Glomerular visceral epithelial cell (primary cell): ENCODE measurements at regions not wholly inside any gene's neighbourhood (a gene's known extent, or its start where the extent isn't known, plus 50 kb on each side); places are given as distances from the start of the nearest gene placed in this dataset.
"Not testable (repeated sequence)": the region's sequence is repeated elsewhere in the genome, so short reads cannot be mapped to it uniquely, and the experiment has no call there.

ENCODE experiments used
- DNase-seq: peaks from one replicate; pipeline ENCODE4 v3.0.0-alpha.2; 2016; ENCODE audit errors: extremely low spot score

DNA sequence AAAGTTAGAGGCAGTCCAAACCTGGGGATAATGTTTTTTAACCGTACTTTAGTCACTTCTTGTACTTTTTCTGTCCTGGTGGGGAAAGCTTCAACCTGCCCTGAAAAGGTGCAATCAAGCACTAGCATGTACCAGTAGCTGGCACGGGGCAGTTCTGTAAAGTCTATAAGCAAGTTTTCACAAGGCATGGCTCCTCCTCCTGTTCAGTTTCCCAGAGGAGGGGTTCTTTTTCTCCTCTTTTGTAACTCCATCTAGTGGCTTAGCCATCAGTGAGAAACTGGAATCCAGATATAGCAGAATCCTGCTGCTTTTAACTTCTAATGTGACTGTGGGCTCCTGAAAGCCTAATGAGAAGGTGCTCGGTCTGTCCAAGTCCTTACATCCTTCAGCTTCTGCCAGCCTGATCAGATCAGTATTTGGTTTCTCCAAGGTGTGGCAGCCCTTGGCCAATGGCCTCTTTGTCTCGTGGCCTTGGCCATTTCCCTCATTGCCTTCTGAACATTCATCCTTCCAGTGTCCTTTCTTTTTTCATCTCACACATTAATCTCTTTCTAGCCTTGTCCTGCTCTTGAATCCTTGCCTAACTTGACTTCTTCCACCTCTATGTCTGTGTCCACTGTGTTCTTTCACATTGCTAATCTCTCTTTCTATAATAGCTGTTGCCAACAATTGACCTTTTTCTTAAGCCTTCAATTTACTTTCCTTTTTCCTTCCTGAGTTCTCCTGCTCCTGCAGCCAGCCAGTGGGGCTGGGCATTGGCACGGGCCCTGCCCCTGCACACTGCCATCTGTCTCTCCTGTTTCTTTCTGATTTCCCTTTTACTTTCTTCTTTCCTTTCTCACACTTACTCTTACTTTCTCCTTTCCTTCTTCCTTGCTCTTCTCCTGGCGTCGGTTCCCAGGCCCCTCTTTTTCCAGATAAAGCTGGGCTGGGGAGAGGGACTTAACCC, 222.0 kb upstream of the SYNCRIP start:
- DNase-seq = no peak

DNA sequence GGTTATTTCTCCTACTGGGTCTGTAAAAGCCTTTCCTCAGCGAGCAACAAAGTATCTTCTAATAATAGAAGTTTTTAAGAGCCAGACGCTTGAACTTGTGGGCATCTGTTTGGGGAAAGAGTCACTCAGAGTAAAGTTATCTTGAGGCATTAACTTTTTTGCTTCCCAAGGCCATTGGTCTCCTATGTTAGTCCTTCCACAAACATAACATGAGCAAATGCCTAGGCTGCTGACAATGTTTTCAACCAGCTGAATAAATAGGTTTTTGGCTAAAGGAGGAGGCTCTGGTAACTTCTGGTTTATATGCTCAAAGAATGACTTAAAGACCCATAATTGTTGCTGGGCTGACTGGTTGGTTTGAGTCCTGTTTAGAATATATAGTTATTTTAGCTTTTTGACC, 213.5 kb upstream of the SYNCRIP start:
- DNase-seq = no peak

DNA sequence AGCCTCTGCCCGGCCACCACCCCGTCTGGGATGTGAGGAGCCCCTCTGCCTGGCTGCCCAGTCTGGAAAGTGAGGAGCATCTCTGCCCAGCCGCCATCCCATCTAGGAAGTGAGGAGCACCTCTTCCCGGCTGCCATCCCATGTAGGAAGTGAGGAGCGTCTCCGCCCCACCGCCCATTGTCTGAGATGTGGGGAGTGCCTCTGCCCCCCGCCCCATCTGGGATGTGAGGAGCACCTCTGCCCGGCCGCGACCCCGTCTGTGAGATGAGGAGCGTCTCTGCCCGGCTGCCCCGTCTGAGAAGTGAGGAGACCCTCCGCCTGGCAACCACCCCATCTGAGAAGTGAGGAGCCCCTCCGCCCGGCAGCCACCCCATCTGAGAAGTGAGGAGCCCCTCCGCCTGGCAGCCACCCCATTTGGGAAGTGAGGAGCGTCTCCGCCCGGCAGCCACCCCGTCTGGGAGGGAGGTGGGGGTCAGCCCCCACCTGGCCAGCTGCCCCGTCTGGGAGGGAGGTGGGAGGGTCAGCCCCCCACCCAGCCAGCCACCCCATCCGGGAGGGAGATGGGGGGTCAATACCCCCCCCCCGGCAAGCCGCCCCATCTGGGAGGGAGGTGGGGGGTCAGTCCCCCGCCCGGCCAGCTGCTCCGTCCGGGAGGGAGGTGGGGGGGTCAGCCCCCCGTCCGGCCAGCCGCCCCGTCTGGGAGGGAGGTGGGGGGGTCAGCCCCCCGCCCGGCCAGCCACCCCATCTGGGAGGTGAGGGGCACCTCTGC, 195.8 kb upstream of the SYNCRIP start:
- DNase-seq = not testable (repeated sequence)

DNA sequence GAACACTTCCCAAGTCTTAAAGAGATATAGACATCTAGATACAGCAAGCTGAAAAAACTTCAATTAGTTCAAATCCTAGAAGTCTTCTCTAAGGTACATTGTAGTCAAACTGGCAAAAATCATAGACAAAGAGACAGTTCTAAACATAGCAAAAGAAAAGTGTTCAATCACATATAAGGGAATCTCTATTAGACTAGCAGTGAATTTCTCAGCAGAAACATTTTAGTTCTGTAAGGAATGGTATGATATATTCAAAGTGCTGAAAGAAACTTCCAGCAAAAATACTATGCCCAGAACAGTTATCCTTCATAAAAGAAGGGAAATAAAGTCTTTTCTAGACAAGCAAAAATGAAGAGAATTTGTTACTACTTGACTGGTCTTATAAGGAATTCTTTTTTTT, 186.3 kb upstream of the SYNCRIP start:
- no peak for DNase-seq

DNA sequence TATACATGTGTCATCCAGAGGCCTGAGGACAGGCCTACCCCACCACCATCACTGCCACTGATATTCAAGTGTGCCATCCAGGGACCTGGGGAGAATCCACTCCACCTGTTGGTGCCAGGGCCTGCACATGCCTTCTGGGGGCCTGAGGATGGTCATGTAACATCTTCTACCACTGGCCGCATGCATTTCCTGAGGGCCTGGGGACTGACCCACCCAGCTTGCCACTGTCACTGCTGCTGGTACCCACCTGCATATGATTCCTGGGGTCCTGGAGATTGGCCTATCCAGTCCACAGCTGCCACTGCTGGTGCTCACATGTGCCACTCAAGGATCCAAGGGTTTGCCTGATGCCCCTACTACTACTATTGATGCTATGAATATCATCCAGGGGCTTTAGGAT, 184.3 kb upstream of the SYNCRIP start:
- no peak for DNase-seq

DNA sequence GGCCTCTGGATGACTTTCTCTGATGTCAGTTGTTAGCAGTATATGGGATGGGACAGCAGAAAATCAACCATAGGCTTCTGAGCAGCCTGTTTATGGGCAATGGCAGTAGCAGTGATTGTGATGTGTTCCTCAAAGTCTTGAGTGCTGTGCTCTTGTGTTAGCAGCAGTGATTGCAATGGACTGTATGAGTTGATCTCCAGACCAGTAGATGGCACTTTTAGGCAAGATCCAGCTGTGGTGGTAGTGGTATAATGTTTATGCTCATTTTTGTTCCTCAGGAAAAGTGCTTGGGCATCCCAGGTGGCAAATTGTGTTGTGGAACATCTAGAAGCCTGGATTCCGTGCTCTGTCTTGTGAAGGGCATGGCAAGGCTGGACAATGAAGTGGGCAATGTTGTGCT, 181.6 kb upstream of the SYNCRIP start:
- no peak for DNase-seq

DNA sequence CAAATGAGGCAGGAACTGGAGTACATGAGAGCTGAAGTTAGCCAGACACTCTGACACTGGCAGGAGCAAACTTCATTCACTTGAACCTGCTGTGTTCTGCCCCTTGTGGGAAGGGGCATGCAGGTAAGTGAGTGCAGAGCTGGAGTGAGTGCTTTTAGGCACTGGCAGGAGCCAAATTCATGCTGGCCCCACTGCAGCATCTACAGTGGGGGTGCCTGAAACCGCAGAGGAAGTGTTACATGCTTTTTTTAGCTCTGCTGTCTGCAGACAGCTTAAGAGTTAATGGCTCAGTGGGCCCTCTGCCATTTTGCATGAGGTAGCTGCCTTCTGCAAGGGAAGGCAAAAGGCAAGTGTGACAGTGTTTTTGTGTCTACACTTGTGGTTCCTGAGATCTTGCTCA, 167.9 kb upstream of the SYNCRIP start:
- no peak for DNase-seq

DNA sequence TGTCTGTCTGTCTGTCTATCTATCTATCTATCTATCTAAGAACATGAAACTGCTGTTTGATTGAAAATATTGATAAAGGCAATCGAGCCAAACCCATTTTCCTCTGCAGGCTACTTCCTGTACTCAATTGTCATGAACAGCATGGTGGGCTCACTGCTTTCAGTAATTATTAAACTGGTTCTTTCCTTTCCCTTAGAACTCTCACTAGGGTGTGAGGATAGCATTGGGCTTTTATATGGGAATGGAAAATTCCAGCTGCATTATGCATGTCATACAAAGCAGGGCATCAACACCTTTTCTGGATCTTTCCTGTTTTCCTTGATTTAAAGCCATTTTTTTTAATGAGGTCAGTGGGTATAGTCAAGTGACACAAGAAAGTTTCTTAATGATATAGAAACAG, 161.0 kb upstream of the SYNCRIP start:
- DNase-seq = no peak

DNA sequence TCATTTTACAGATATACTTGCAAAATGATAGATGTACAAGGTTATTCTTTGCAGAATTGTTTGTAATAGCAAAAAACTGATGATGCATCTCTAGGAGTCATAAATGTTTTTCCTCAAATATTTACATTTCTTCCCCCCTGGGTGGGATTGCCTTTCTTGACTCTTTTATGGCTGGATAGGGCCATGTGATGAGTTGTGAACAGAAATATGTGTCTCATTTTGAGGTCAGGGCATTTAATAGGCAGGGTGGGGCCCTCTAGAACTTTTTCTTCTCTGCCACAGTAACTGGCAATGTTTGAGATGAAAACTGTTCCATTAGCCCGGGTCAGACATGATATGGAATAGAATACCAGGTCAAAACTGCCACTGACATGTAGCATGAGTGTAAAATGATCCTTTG, 159.5 kb upstream of the SYNCRIP start:
- DNase-seq = no peak

DNA sequence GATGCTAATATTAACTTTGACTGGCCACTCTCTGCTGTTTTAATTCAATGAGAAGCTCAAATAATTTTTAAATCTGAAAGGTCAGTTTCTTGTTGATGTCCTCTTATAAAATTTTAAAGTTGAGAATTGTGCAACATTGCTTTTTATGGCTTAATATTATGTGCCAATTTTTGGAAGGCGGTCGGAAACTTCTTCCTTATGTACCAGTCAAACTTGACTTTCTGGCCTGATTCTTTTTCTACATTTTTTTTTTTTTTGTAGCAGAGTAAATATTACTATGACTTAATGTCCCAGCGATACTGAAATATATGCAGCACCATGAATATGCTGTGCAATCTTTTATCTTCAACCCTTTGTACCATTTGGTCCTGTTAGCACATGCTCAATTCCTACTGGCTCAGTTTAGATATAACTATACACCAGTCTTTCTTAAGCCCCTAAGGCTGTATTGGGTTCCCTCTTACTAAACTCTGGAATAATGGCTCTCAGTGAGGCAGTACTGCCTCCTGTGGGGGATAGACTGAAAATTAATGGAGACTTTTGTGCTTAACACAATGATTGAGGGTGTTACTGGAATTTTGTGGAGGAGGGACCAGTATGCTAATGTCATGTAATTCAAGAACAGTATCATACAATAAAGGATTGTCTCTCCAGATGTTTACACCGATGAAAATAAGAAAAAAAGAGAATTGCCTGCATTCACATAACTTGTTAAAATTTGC, 156.4 kb upstream of the SYNCRIP start:
- DNase-seq = no peak

DNA sequence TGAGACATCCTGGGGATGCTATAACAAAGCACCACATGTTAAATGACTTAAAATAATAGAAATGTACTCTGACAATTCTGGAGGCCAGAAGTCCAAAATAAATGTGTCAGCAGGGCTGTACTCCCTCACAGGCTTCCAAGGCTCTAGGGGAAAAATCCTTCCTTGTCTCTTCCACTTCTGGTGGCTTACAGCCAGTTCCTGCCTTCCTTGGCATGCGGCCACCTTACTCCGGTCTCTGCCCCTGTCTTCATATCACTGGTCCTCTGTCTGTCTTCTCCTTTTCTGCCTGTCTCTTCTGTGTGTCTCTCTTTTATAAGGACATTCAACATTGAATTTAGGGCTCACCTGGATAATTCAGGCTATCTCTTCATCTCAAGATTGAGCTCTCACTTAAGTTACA, 155.3 kb upstream of the SYNCRIP start:
- no peak for DNase-seq

DNA sequence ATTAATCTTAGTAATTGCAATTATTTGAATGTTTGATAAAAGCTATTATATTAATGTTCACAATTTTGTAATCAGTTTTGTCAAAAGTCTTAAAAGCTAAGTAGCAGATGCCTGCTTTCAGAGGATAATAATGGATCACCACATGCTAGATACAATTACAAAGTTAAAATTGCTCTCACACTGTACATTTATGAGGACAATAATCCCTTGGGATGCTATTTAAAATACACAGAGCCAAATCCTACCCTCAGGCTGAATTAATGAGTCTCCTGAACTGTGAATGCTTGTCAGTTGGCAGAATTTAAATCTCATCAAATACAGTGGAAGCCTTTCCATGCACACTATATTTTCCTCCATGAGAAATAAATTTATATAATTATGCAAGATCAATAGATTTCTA, 153.3 kb upstream of the SYNCRIP start:
- no peak for DNase-seq

DNA sequence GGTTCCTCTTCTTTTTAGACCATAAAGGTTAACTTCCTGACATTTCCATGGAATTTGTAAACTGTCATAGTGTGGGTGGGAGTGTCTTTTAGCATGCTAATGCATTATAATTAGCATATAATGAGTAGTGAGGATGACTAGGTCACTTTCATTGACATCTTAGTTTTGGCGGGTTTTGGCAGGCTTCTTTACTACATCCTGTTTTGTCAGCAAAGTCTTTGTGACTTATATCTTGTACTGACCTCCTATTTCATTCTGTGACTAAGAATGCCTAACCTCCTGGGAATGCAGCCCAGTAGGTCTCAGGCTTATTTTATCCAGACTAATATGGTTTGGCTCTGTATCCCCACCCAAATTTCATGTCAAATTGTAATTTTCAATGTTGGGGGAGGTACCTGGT, 149.6 kb upstream of the SYNCRIP start:
- DNase-seq = no peak

DNA sequence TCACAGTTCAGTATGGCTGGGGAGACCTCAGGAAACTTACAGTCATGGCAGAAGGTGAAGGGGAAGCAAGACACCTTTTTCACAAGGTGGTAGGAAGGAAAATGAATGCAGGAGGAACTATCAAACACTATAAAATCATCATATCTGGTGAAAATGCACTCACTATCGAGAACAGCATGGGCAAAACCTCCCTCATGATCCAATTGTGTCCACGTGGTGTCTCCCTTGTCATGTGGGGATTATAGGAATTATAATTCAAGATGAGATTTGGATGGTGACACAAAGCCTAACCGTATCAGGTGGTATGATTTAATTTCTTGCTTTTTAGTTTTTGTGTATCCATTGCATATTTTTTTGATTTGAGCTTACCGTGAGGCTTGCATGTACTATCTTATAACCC, 133.2 kb upstream of the SYNCRIP start:
- DNase-seq = no peak

DNA sequence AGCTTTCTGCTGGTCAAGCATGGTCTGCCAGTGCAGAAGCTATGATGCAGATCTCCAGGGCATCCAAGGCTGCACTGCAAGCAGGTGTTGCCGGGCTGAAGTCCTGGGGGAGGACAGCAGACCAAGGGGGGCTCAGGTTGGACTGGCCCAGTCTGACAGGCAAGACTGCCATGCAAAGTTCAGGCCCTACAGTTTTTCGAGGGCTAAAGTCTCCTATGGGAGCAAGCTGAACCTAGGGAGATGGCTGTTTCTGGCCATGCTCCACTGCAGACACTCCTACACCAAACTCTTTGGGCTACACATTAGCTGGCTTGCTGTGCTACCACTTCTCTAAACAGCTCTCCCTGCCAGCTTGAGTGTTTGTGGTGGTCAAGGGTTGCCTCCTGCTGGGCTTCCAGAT, 130.0 kb upstream of the SYNCRIP start:
- no peak for DNase-seq

DNA sequence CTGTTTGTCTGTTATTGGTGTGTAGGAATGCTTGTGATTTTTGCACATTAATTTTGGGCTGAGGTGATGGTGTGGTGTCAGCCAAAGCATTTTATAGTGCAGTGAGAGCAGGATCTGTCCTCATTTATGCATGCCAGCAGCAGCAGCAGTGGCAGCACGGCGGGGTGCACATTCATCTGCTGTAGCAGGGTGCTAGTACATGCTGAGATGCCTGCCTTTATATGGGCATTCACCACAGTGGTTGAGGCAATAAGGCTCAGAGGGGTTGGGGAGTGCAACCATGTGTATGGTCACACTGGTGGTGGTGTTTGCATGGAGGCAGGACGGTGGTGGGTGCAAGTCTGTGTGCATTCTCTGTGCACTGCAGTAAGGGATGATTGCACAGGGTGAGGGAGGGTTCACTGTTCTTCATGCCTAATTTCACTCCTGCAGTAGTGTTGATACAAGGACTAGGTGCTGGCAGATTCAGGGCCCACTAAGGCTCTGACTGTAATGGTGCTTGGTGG, 129.3 kb upstream of the SYNCRIP start:
- no peak for DNase-seq

DNA sequence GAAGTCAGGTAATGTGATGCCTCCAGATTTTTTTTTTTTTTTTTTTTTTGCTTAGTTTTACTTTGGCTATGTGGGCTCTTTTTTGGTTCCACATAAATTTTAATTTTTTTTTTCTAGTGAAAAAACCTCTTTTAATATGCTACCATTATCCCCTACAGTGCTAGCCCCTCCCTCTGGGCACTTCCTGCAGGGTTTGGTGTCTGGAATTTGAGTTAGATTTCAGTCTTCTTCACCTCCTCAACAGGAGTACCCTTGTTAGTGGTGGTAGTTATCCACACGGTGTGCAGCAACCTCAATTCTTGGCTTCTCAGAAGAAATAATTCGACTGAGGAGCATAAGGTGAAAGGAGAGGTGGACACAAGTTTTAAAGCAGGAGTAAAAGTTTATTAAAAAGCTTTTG, 128.8 kb upstream of the SYNCRIP start:
- DNase-seq = no peak

DNA sequence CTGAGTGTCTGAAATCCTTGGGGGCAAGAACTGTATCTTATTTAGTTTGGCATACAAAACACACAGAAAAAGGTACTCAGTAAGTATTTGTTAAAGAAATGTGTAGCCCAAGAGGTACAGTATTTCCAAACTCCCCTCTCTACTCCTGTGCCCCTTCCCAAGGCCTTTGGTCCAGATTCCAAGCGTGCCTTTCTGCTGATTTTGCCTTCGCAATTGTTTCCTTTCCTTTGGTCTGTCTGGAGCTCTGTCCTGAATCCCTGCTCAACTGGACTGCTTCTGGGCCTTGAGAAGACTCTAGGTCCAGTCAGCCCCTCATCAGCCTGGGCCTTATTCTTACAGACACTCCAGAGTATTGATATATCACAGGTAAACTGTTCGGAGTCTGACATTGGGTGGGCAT, 122.2 kb upstream of the SYNCRIP start:
- DNase-seq = no peak

DNA sequence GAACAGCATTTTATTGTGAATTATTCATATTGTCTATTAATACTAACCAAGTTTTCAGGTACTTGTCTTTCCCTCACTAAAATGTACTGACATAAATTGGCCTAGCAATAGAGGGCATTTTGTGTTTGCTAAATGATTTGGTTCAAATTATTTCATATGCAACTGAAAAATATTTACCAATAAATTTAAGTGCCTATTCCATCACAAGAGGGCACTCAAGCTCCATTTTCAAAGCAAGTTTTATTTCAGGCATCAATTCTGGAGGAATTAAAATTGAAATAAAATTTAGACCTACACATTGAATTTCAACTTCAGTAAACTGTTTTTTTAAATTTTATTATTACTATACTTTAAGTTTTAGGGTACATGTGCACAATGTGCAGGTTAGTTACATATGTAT, 114.3 kb upstream of the SYNCRIP start:
- peak; percentile 7 for DNase-seq

DNA sequence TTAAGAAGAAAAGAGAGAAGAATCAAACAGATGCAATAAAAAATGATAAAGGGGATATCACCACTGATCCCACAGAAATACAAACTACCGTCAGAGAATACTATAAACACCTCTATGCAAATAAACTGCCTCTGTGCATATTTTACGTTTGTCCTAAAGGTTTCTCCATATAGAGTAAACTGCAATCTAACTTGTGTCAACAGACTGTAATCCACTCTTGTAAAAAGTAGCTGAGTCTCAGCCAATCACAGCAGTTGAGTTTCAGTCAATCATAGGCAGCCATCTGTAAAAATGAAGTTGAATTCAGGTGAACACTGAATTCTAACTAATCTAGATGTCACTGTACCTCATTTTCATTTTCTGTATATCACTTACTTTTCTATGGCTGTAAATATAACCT, 112.2 kb upstream of the SYNCRIP start:
- no peak for DNase-seq

DNA sequence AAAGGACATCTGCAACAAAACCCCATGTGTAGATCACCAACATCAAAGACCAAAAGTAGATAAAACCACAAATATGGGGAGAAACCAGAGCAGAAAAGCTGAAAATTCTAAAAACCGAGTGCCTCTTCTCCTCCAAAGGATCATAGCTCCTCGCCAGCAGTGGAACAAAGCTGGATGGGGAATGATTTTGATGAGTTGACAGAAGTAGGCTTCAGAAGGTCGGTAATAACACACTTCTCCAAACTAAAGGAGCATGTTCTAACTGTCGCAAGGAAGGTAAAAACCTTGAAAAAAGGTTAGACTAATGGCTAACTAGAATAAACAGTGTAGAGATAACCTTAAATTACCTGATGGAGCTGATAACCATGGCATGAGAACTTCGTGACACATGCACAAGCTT, 109.9 kb upstream of the SYNCRIP start:
- DNase-seq = no peak

DNA sequence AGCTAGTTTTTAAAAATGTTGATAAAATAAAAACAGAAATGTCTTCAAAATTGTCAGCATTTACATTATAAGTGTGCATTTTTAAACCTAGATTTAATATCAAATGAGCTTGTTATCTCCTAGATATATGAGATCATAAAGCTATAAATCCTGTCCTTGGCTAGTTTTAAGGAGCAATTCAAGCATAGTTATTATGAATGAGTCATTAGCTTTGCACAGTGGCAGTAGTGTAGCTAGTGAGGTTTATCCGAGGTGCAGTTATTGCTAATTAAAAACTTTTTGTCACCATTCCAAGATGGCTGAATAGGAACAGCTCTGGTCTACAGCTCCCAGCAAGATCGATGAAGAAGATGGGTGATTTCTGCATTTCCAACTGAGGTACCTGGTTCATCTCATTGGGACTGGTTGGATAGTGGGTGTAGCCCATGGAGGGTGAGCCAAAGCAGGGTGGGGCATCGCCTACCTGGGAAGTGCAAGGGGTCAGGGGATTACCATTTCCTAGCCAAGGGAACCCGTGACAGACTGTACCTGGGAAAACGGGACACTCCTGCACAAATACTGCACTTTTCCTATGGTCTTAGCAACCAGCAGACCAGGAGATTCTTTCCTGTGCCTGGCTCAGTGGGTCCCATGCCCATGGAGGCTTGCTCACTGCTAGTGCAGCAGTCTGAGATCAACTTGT, 108.8 kb upstream of the SYNCRIP start:
- DNase-seq = no peak
